ACC112 (cell line): ENCODE measurements at regions not wholly inside any gene's neighbourhood (a gene's known extent, or its start where the extent isn't known, plus 50 kb on each side); places are given as distances from the start of the nearest gene placed in this dataset.

Experiments
- H2AFZ ChIP-seq: fragments of 200-600 bp; sonication (generic); one replicate; pipeline ENCODE4 v1.6.0; 2017; ENCODE audit warnings: antibody characterized with exemption, low read length; ENCODE audit not compliant: unreplicated experiment
- H3K27ac ChIP-seq: fragments of 200-600 bp; sonication (generic); 2 replicates; pipeline ENCODE4 v1.5.1; 2014; ENCODE audit warnings: low read depth, mild to moderate bottlenecking, antibody characterized with exemption, low read length, moderate library complexity
- H3K27me3 ChIP-seq: fragments of 200-600 bp; sonication (generic); 2 replicates; pipeline ENCODE4 v1.6.1; 2014; ENCODE audit warnings: mild to moderate bottlenecking, antibody characterized with exemption, low read length, moderate library complexity, mixed read lengths; ENCODE audit not compliant: insufficient read depth
- H3K36me3 ChIP-seq: fragments of 200-600 bp; sonication (generic); 2 replicates; pipeline ENCODE4 v1.6.1; 2016; ENCODE audit warnings: mild to moderate bottlenecking, antibody characterized with exemption, low read length, moderate library complexity, mixed read lengths; ENCODE audit not compliant: insufficient read depth
- H3K4me1 ChIP-seq: fragments of 200-600 bp; sonication (generic); one replicate; pipeline ENCODE4 v1.6.1; 2016; ENCODE audit warnings: low read length, mixed read lengths; ENCODE audit not compliant: insufficient read depth, unreplicated experiment, control insufficient read depth
- H3K4me3 ChIP-seq: fragments of 200-600 bp; sonication (generic); 2 replicates; pipeline ENCODE4 v1.5.1; 2014; ENCODE audit warnings: mild to moderate bottlenecking, low read depth, low read length
- H3K79me2 ChIP-seq: fragments of 200-600 bp; sonication (generic); one replicate; pipeline ENCODE4 v1.6.0; 2016; ENCODE audit warnings: low read length; ENCODE audit not compliant: control insufficient read depth, unreplicated experiment, insufficient read depth

- H3K27me3 ChIP-seq: no peaks in the 10 kb centered on the region
- no peaks in the 10 kb centered on the region for H3K79me2 ChIP-seq
- no peak overlapping the region for H3K4me3 ChIP-seq
- H3K36me3 ChIP-seq: no peaks in the 10 kb centered on the region
- no peak overlapping the region for H2AFZ ChIP-seq
- H3K4me1 ChIP-seq: no peaks in the 10 kb centered on the region
- no peak overlapping the region for H3K27ac ChIP-seq
Observed at GRCh38 chr9:90466441-90466840, 176.2 kb downstream of the DIRAS2 start.

DNA sequence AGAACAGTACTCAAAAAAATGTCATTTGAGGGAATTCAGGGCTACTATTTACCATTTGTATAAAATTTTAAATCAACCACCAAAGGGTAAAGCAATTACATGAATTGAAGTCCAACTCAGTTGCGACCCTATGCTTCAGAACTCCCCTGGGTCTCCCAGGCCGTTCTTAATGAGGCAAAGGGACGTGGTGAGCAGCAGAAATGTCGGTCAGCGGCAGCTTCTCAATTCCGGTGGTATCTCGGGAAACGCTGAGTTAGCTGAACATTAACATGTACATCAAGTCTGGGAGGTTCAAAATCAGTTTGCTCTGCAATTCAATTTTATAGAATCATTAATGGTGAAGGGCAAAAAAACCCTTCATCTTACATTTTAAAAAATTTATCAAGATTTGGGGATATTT lies 173.2 kb downstream of the DIRAS2 start:
- Histone ChIP-seq H3K27ac (no peak overlapping the region), H3K27me3 (no peaks in the 10 kb centered on the region), H3K36me3 (no peaks in the 10 kb centered on the region), H2AFZ (no peak overlapping the region), H3K4me3 (no peak overlapping the region), H3K4me1 (no peaks in the 10 kb centered on the region), H3K79me2 (no peaks in the 10 kb centered on the region)

- H3K4me1 ChIP-seq: no peaks in the 10 kb centered on the region
- H2AFZ ChIP-seq: no peak overlapping the region
- no peak overlapping the region for H3K4me3 ChIP-seq
- H3K79me2 ChIP-seq: no peaks in the 10 kb centered on the region
- no peak overlapping the region for H3K27ac ChIP-seq
- no peaks in the 10 kb centered on the region for H3K36me3 ChIP-seq
- no peaks in the 10 kb centered on the region for H3K27me3 ChIP-seq
Observed at GRCh38 chr9:90469865-90470387, 172.7 kb downstream of the DIRAS2 start.

DNA sequence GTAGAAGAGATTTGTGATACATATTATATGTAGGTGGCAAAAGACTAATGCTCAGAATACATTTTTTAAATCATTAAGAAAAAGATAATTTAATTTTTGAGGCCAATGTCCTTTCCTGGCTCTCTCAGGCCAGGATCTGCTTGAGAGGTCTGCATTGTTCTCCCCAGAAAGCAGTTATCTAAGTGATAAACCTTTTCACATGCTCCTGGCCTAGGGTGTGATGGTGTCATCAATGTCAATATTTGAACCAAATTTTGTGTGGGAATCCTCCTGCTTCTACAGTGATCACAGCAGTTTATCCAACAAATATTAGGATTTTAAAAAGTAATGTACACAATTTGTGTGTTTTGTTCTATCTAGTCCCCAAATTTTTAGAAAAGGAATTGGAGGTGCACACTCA lies 166.6 kb downstream of the DIRAS2 start:
- no peaks in the 10 kb centered on the region for H3K36me3 ChIP-seq
- H3K4me1 ChIP-seq: no peaks in the 10 kb centered on the region
- H3K4me3 ChIP-seq: no peak overlapping the region
- no peaks in the 10 kb centered on the region for H3K79me2 ChIP-seq
- no peaks in the 10 kb centered on the region for H3K27me3 ChIP-seq
- no peak overlapping the region for H3K27ac ChIP-seq
- no peak overlapping the region for H2AFZ ChIP-seq

- Histone ChIP-seq H3K27ac (no peak overlapping the region), H3K79me2 (no peaks in the 10 kb centered on the region), H3K27me3 (no peaks in the 10 kb centered on the region), H3K4me3 (no peak overlapping the region), H3K4me1 (no peaks in the 10 kb centered on the region), H3K36me3 (no peaks in the 10 kb centered on the region), H2AFZ (no peak overlapping the region)
Observed at GRCh38 chr9:90477535-90477934, 165.1 kb downstream of the DIRAS2 start.

DNA sequence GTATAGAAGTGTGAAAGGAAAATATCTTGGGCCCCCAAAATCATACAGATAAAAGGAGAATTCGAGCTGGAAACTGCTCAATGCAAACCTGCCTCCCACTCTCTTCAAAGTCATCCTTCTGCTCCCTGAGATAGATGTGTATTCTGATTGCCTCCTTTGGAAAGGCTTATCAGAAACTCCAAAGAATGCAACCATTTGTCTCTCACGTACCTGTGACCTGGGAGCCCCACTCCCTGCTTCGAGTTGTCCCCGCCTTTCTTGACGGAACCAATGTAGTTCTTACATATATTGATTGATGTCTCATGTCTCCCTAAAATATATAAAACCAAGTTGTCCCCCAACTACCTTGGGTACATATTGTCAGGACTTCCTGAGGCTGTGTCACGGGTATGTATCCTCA lies 163.8 kb downstream of the DIRAS2 start:
- Histone ChIP-seq H3K79me2 (no peaks in the 10 kb centered on the region), H3K36me3 (no peaks in the 10 kb centered on the region), H3K4me3 (no peak overlapping the region), H3K4me1 (no peaks in the 10 kb centered on the region), H2AFZ (no peak overlapping the region), H3K27me3 (no peaks in the 10 kb centered on the region), H3K27ac (no peak overlapping the region)

- no peaks in the 10 kb centered on the region for H3K36me3 ChIP-seq
- no peaks in the 10 kb centered on the region for H3K4me1 ChIP-seq
- H3K27me3 ChIP-seq: no peaks in the 10 kb centered on the region
- no peak overlapping the region for H2AFZ ChIP-seq
- no peaks in the 10 kb centered on the region for H3K79me2 ChIP-seq
- H3K4me3 ChIP-seq: no peak overlapping the region
- H3K27ac ChIP-seq: no peak overlapping the region
Observed at GRCh38 chr9:90485028-90485427, 157.6 kb downstream of the DIRAS2 start.

DNA sequence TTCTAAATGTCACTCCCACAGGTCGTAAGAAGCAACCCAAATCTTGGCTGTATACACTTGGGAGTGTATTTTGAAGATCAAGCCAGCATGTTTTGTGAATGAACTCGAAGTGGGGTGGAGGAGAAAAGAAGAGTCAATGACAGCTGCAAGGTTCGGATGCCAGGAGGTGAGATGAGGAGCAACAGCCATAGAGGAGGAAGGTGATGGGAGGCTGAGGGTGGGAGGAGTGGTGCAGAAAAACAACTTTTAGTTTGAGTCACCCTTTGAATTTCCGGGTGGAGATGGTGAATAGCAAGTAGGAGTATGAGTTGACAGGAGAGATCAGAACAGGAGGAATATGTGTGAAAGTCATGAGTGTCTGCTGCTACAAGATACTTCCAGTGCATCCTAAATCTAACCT lies 153.6 kb downstream of the DIRAS2 start:
- H3K36me3 ChIP-seq: no peaks in the 10 kb centered on the region
- H3K79me2 ChIP-seq: no peaks in the 10 kb centered on the region
- no peak overlapping the region for H3K27ac ChIP-seq
- H2AFZ ChIP-seq: no peak overlapping the region
- no peaks in the 10 kb centered on the region for H3K4me1 ChIP-seq
- no peak overlapping the region for H3K4me3 ChIP-seq
- no peaks in the 10 kb centered on the region for H3K27me3 ChIP-seq

- H3K27ac ChIP-seq: no peak overlapping the region
- H3K4me1 ChIP-seq: no peaks in the 10 kb centered on the region
- H2AFZ ChIP-seq: no peak overlapping the region
- no peaks in the 10 kb centered on the region for H3K79me2 ChIP-seq
- no peaks in the 10 kb centered on the region for H3K36me3 ChIP-seq
- no peaks in the 10 kb centered on the region for H3K27me3 ChIP-seq
- H3K4me3 ChIP-seq: no peak overlapping the region
Observed at GRCh38 chr9:90499761-90500160, 142.9 kb downstream of the DIRAS2 start.

- Histone ChIP-seq H3K4me1 (no peaks in the 10 kb centered on the region), H3K36me3 (no peaks in the 10 kb centered on the region), H3K79me2 (no peaks in the 10 kb centered on the region), H3K27me3 (no peaks in the 10 kb centered on the region), H3K27ac (no peak overlapping the region), H2AFZ (no peak overlapping the region), H3K4me3 (no peak overlapping the region)
Observed at GRCh38 chr9:90502134-90502533, 140.5 kb downstream of the DIRAS2 start.

GRCh38 chr9:90504486-90504885 lies 138.1 kb downstream of the DIRAS2 start:
- Histone ChIP-seq H3K4me3 (no peak overlapping the region), H3K36me3 (no peaks in the 10 kb centered on the region), H3K79me2 (no peaks in the 10 kb centered on the region), H3K4me1 (no peaks in the 10 kb centered on the region), H3K27ac (no peak overlapping the region), H2AFZ (no peak overlapping the region), H3K27me3 (no peaks in the 10 kb centered on the region)
